ENCODE measurements at regions not wholly inside any gene's neighbourhood (a gene's known extent, or its start where the extent isn't known, plus 50 kb on each side); places are given as distances from the start of the nearest gene placed in this dataset.
"Not testable (repeated sequence)": the region's sequence is repeated elsewhere in the genome, so short reads cannot be mapped to it uniquely, and the experiment has no call there.

GRCh38 chr4:75180217-75180616, 247.3 kb downstream of the PARM1 start:
- DNase-seq = no peak

- no peak for DNase-seq
These were observed 246.6 kb downstream of the PARM1 start for GRCh38 chr4:75179510-75179909.

DNA sequence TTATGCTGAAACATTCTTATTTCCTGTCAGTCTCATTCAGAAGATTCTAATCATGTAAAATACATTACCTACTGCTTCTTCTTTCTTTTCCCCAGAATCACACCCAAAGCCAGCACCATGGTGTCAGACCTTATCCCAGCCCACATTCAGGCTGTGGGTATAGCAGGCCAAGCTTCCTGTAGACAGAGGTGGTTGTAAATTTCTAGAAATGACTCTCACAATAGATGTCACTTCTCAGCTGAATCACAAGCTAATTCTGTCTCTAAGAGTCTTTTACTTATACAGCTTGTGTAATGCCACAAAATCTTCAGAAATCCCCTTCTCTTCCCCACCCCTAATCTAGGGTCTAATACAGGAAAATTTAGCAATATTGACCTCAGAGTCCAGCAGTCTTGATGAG, 239.6 kb downstream of the PARM1 start:
- no peak for DNase-seq

- no peak for DNase-seq
These were observed 236.5 kb downstream of the PARM1 start for GRCh38 chr4:75169427-75169826.

- DNase-seq = no peak
These were observed 236.1 kb downstream of the PARM1 start for GRCh38 chr4:75169020-75169419.

DNA sequence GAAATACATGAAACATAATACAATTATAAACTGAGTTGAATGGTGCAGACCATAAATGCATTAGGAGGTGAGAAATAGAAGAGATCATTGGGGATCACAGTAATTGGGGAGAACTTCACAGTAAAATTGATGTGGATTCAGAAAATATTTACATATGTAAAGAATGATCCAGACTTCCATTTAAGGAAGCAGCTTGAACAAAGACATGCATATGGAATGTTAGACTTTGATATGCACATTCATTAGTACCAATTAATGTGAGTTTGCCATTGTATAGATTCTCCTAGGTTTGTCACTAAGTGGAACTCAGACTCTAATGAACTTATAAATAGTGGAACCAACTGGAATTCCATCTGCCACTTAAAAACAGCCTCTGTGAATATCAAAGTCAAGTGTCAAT, 235.6 kb downstream of the PARM1 start:
- DNase-seq = no peak

DNA sequence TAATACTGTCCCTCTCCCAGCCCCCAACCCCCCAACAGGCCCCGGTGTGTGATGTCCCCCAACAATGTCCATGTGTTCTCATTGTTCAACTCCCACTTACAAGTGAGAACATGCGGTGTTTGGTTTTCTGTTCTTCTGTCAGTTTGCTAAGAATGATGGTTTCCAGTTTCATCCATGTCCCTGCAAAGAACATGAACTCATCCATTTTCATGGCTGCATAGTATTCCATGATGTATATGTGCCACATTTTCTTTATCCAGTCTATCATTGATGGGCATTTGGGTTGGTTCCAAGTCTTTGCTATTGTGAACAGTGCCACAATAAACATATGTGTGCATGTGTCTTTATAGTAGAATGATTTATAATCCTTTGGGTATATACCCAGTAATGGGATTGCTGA, 232.2 kb downstream of the PARM1 start:
- DNase-seq = not testable (repeated sequence)

GRCh38 chr4:75158451-75158850, 225.5 kb downstream of the PARM1 start:
- no peak for DNase-seq

DNA sequence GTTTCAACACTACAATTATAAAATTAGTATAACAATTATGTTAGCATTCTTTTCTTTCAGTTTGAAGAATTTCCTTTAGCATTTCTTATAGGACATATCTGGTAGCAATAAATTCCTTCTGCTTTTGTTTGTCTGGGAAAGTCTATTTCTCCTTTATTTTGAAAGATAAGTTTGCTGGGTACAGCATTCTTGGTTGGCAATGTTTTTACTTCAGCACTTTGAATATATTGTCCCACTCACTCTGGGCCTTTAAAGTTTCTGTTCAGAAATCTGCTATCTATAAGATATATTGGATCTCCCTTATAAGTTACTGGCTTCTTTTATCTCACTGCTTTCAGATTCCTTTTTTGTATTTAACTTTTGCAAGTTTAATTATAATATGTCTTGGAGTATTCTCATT, 222.1 kb downstream of the PARM1 start:
- no peak for DNase-seq

GRCh38 chr4:75146223-75146622, 213.3 kb downstream of the PARM1 start:
- no peak for DNase-seq

DNA sequence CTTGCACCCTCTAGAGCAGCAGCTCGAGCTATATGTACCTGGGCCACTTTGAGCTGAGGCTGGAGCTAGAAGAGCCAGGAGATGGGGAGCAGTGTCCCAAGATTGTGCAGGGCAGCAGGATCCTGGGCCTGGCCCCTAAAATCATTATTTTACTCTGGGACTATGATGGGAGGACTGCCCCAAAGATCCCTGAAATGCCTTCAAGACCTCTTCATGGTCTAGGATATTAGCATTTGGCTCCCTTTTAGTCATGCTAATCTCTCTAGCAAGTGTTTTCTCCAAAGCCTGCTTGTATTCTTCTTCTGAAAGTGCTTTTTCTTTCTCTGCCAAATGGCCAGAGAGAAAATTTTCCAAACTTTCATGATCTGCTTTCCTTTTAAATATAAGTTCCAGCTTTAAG, 211.6 kb downstream of the PARM1 start:
- no peak for DNase-seq

GRCh38 chr4:75142850-75143249, 209.9 kb downstream of the PARM1 start:
- no peak for DNase-seq

GRCh38 chr4:75142382-75142781, 209.5 kb downstream of the PARM1 start:
- DNase-seq = no peak

DNA sequence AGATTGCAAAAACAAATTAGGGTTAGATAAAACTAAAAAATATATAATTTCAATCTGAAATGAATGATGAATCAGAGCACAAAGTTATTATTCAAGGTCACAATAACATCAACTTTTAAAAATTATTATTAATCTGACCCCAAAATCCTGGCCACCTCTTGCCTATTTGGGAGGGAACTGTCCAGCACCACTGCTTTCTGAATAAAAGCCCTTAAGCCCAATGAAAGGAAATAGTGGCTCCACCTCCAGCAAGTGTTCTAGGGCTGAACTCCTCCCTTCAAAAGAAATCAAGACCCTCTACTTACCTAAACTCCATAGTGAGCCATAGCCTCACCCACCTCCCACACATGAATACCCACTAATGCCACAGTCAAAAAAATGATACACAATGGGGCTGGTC, 208.2 kb downstream of the PARM1 start:
- no peak for DNase-seq

DNA sequence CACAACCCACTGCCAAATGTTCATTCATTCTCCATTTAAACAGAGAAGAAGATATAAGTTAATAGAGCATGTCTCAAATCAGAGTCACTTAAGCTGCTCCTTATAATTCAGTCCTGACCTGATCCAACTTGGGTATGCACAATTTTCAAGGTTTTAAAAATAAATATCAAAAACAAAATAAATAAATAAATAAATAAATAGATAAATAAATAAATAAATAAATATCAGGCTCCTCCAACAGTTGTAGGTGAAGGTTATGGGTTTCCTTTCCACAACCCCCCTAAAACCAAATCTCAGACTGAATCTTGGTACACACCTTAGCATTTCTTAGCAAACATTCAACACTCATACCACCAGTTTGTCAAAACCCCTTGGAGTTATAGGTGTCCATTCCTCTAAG, 204.4 kb downstream of the PARM1 start:
- DNase-seq = no peak

DNA sequence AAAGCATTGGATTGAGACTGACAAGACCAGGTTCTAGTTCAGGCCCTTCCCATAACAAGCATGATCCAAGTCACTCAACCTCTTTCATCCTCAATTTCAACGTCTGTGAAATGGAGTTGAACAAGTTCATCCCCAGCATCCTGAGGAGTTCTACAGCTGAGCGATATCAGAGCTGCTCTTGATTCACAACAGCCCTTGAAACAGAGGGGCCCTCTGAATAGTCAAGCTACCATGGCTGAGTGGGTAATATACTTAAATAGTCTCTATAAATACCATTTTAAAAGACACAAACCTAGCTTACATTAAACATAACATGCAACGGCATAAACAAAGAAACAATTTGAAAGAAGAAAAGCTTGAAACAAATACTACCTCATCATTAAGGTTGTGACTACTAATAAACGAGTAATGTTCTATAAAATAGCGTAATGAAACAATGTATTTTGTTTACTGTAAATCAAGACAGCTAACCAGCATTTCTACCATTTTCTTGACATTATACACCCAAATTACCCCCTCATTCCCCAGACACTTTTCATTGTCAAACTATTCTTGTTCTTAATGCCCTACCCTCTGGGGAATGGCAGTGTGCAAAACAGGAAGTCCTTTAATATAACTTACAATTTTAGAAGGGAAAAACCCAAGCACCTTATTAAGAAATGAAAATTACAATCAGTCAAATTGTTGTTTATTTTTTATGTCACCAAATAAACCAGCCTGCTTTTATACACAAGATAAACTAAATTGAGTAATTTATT, 202.3 kb downstream of the PARM1 start:
- DNase-seq = no peak

DNA sequence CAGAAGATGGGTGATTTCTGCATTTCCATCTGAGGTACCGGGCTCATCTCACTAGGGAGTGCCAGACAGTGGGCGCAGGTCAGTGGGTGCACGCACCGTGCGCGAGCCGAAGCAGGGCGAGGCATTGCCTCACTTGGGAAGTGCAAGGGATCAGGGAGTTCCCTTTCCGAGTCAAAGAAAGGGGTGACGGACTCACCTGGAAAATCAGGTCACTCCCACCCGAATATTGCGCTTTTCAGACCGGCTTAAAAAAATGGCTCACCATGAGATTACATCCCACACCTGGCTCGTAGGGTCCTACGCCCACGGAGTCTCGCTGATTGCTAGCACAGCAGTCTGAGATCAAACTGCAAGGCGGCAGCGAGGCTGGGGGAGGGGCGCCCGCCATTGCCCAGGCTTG, 194.0 kb downstream of the PARM1 start:
- not testable (repeated sequence) for DNase-seq

GRCh38 chr4:75126058-75126457, 193.1 kb downstream of the PARM1 start:
- DNase-seq = no peak

DNA sequence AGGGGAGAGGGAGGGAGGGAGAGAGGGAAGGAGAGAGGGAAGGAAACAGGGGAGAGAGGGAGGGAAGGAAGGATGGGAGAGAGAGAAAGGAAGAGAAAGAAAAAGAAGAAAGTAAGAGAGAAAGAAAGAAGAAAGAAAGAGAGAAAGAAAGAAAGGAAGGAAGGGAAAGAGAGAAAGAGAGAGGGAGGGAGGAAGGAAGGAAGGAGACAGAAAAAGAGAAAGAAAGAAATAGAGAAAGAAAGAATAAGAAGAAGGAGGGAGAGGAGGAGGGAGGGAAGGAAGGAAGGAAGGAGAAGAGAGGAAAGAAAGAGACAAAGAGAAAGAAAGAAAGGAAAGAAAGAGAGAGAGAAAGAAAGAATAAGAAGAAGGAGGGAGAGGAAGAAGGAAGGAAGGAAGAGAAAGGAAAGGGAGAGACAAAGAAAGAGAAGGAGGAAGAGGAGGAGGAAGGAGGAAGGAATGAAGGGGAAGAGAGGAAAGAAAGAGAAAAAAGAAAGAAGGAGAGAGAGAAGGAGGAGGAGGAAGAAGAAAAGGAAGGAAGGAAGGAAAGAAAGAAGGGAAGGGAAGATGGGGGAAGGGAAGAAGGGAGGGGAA, 189.6 kb downstream of the PARM1 start:
- no peak for DNase-seq

GRCh38 chr4:75118739-75119138, 185.8 kb downstream of the PARM1 start:
- no peak for DNase-seq

DNA sequence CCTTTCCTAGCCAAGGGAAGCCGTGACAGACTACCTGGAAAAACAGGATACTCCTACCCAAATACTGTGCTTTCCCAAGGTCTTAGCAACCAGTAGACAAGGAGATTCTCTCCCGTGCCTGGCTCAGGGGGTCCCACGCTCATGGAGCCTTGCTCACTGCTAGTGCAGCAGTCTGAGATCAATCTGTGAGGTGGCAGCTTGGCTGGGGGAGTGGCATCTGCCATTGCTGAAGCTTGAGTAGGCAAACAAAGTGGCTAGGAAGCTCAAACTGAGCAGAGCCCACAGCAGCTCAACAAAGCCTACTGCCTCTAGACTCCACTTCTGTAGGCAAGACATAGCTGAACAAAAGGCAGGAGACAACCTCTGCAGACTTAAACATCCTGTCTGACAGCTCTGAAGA, 177.1 kb downstream of the PARM1 start:
- DNase-seq = no peak

DNA sequence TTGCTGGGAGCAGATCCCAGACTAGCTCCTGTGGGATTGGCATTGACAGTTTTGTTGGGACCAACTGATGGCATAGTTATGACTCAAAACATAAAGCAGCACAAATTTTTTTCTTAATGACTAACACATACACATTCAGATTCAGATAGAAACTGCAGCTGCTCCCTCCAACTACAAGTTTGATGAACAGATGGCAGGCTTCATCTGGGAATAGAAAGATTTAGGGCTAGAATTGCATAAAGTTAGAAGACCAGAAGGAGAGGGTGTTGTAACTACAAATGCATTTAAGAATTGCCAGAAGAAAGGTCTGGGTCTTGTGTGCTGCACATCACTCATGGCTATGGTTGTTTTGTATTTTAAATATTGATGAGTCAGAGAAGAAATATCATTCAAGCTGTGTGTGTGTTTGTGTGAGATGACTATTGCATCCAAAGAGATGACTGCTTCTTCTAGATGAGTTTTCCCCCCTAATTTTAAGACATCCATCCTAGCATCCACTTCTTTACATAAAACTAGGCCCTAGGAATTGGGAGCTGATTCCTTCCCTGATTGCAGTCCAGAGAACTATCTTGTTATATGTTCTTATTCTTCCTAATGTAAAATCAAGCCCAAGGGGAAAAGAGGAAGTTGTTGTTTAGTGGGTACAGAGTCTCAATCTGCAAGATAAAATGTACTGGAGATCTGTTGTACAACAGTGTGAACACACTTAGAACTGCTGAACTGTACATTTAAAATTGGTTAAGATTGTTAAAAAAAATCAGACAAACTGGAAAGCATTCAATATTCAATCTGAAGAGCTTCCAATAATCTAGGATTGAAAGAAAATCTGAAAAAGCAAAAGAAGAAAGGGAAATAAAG, 175.1 kb downstream of the PARM1 start:
- no peak for DNase-seq

- no peak for DNase-seq
These were observed 169.8 kb downstream of the PARM1 start for GRCh38 chr4:75102787-75103085.

Data from islet precursor cell (in vitro differentiated cells).